HG02571 (cell line): ENCODE measurements at regions not wholly inside any gene's neighbourhood (a gene's known extent, or its start where the extent isn't known, plus 50 kb on each side); places are given as distances from the start of the nearest gene placed in this dataset.

ENCODE experiments used
- ATAC-seq: cut with Tn5 transposase; IDR thresholded peaks from one replicate; pipeline ENCODE4 v1.9.1; 2021; ENCODE audit warnings: mild to moderate bottlenecking, moderate library complexity; ENCODE audit not compliant: unreplicated experiment

DNA sequence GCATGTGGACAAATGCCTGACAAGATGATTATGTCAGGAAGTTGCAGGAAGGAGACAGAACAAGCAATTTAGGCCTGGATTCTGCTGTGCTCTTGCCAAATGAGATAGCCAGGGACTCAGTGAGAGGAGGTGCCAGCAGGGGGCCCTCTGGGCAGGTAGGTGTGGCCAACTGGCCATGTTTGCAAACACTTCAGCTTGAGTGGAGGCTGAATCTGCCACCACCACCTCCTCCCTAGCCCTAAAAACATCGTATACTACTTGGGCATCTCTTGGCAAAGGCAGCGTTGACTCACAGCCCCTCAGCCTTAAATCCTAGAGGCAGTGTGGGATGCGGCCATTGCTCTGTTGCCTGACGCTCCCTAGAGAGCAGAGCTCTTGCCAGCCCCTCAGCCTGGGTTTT lies 95.1 kb upstream of the PLET1 start:
- no peak for ATAC-seq

DNA sequence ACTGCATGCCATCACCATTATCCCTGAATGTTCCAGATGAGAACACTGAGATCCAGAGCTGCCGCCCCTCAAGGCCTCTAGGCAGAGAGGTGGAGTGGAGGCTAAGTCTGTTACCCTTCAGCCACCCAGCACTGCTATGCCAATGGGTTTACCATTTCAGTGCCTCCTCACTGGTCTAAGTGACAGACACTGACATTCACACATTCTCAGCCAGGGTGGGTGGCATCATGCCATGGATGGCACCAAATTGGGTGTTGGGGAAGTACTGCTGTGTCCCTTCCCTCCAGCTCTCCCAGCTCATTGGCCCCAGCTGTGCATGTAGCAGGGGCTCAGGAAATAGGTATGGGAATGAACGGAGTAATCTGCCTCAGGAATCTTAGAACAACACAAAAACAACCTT lies 96.8 kb upstream of the PLET1 start:
- no peak for ATAC-seq

DNA sequence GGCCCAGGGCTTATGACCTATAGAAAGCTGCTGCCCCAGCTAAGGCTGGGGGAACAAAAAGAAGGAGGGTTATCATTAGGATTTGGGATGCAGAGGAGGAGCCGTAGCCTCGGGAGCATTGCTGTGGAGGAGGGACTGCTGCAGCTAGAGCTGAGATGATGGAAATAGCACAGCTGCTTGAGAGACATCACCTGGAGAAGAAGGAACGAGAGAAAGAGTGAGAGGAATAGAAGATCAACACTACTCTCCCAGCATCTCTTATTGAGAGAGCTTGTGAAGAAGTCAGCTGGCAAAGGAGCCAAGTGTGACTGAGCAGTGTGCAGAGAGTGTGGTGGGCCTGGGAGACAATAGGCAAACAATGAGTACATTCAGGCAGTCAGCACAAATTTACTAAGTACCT lies 100.7 kb upstream of the PLET1 start:
- no peak for ATAC-seq

DNA sequence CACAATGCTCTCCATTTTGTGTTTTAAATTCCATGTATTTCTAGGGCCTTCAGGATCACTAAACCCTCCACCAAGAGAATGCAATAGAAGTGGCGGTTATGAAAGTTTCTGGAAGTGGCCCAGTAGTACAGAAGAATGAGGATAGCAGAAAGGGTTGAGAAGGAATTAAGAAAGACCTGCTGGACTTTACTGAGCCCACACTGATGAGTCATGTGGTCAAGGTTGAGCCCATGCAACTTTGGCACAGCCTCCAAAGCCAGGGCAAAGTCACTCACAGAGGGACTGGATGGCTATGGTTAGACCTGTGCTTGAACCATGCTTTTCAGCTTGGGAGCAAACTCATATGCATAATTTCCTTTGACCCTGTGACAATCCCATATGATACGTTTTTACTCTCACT lies 102.9 kb upstream of the PLET1 start:
- no peak for ATAC-seq

DNA sequence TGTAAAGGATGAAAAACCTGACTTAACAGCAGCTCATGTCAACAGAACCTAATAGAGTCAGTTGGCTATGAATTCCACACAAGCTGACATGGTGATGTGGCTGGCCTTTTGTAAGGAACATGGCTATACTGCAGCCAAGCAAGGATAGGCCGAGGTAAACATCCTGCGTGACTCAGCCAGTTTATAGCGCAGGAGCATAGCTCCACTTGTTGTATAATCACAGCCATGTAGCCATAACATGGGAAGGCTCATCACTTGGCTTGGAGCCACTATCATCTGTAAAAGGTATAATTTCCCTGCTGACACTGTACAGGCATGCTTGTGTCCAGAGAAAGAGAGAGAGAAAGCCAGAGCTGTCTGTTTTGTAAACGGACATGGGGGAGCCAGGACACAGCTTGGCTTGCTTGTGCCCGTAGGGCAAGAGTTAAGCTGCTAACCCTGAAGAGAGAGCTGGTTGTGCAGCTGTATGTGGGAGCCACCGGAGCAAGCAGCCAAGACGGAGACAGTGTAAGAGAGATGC lies 104.4 kb upstream of the PLET1 start:
- ATAC-seq: no peak

DNA sequence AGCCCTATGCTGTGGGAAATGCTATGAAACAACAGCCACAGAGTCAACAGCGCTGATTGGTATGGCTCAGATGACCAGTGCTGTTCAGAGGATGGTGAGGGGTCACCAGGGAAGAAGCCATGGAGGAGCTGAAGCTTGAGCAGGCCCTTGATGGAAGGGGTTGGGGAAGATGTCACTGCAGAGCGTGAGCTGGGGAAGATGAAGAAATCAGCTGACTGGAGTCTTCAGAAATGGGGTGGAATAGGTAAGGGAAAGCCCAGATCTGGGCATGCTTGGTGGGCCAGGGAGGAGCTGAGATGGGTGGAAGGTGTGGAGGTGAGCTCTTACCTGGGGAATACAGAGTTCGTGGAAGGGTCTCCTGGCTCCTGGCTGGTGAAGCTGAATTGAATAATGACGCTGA lies 105.4 kb upstream of the PLET1 start:
- ATAC-seq: no peak

DNA sequence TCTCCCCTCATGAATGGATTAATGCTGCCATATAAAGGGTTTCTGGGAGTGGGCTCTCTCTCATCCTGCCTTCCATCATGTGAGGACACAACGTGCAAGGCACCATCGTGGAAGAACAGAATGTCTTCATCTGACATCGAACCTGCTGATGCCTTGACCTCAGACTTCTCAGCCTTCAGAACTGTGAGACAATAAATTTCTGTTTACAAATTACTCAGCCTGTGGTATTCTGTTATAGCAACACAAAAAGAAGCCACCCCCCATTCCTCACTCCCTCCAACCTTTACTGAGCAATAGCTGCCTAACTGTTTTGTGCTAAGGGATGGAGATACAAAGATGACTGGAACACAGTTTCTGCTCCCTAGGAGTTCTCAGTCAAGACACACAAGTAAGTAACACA lies 106.1 kb upstream of the PLET1 start:
- no peak for ATAC-seq

DNA sequence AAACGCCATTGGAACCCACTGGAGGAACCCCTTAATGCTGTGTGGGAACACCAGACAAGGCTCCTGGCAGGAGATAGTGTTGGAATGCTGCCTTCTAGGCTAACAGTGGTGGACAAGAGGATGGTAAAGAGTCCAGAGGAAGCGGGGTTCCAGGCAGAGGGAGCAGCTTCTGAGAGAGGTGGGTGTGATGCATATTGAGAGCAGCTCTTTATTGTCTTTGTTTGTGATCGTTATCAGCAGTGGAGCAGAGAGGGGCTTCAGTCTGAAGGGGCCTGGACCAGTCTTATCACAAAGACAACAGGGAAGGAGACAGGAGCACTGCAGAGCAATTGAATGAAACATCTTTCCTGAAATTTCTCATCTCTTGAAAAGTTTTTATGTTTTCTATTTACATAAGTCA lies 106.8 kb upstream of the PLET1 start:
- no peak for ATAC-seq

DNA sequence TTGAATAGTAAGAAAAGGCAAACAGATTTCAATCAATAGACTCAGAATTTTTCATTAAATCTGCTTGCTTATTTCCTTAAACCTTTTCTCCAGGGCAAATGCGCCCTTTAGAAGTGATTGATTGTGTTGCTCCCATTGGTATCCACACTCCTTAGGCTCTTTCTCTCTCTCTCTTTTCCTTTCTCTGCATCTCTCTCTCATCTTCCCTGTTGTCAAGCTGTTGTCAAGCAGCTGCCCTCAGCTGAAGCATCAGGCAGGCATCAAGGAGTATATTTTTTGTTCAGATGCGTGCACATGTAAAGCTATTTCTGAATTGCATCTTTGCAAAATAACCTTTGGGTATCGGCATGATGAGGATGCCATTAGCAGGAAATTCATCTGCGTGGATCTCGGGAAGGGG lies 107.2 kb upstream of the PLET1 start:
- ATAC-seq: no peak

DNA sequence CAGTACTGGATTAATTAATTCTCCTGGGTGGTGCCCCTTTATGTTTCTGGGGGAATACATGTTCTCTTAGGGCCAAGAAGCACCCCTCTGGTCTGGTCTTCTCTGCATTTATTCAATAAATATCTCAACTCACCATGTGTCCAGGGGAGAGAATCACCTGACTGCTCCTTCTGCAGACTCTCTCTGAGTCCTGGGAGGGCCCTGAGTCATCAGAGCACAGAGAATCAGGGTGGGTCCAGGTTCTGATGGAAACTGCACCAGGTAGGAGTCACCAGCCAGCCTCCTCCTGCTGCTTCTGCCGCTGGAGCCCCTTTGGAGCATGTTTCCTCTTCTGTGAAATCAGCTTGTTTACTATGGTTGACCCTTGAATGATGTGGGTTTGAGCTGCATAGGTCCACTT lies 107.7 kb upstream of the PLET1 start:
- ATAC-seq: no peak

DNA sequence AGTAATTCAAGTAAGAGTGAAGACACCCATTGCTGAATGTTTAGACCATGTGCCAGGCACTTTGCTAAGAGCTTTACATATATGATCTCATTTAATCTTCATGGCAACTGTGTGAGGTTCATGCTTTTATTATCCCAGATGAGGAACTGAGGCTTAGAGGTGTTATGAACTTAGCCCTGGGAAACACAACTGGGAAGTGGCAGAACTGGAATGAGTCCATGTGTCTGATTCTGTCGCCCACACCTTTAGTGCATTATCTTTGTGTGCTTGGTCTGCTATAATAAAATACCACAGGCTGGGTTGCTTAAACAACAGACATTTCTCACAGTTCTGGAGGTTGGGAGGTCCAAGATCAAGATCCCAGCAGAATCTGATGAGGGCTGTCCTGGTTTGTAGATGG lies 108.7 kb upstream of the PLET1 start:
- ATAC-seq: no peak

DNA sequence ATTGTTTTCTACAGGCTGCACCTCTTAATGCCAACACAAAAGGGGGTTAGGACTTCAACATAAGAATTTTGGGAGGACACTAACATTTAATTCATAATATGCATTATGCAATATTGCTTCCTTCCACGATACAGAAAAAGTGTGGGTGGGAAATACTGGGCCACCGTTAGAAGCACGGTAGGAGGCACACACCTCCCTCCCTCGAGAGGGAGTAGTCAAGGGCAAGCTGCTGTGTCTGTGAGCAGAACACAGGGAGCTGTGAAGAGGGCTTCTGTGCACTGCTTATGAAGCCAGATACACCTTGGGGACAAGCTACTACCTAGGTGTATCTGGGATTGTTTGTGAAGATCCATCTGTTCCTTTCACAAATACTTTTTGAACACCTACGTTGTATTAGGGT lies 109.3 kb upstream of the PLET1 start:
- ATAC-seq: no peak

DNA sequence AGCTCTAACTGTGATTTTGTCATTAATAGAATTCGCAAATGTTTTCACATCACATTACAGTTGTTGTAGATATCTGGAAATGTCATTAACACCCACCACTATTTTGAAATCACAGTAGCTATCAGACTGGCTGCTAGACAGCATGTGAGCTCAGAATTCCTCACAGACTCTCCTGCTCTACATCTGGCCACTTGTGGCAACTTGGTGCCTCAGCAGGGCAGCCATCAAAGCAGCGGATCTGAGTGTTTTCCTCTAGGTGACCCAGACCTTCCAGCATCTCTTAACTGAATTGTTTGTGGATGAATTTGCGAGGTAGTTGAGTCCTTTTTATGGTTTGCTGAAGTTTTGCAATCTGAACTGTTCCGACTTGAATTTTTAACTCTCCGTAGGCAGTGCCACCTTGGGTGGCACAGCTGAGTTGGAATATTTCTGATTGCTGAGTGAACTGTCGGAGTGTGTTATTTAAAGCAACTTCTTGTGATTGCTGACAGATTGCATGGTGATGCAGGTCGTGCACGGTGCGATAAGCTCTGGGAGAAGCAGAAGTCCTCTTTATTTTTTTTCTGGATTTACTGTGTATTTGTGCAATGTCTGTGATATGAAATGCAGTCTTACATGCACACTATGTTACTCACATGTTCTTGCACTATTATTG lies 114.0 kb upstream of the PLET1 start:
- ATAC-seq: no peak

DNA sequence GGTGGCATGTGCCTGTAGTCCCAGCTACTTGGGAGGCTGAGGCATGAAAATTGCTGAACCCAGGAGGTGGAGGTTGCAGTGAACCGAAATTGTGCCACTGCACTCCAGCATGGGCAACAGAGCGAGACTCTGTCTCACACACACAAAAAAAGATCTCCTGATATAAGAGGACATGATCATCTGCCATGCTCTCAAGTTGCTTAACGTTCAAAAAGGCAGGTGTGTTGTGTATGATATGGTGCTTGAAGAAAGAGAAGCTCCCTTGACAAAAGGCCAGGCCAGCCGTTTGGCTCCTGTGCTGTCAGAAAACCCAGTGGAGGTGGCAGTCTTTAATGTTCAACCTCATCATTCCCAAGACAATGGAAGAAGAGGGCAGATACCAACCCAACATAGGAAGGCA lies 117.3 kb upstream of the PLET1 start:
- no peak for ATAC-seq

DNA sequence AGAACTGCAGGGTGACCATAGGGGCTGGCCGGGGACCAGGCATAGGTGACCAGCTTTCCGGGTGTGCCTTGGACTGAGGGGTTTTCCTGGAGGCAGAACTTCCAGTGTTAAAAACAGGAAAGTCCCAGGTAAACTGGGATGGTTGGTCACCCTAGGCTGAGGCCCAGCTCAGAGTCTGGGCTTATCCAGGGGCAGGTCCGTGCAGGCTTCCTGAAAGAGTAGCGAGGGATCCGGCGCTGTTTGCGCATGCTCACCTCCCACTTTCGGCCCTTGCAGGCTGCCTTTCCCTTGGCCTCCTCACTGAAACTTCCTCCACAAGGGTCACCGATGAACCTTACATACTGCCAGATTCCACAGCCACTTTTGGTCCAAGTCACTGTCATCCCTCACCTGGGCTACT lies 119.8 kb upstream of the PLET1 start:
- no peak for ATAC-seq

DNA sequence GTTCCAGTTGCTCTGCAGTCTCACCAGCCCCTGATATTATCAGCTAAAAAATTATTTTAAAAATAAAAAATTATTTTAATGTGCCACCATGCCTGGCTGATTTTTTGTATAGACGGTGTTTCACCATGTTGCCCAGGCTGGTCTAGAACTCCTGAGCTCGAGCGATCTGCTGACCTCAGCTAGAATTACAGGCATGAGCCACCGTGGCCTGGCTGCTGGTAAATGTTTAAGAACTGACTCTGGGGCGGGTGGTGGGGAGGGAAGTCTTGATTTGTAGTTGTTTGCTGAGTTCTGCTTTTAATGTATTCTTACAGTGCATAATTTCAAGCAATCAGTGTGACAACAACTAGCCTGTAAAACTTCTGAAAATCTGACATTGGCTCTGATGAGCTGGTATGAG lies 120.9 kb upstream of the PLET1 start:
- ATAC-seq: no peak

DNA sequence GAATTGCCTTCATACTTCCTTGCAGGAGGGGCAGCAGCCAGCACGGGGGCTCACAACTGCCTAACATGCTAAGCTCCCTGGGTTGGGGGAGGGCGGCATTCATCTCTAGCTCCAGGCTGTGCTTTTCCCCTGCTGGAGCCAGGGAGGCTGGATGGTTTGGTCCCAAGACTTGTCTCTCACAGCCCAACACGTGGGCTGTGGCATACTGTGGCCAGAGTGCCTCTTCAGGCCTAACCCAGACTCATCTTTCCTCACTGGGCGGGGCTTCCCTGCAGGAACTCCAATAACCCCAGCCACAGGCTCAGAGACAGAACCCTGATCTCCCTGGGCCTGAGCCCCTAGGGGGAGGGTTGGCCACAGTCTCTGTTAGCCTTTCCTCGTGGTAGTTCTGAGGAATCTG lies 121.9 kb upstream of the PLET1 start:
- no peak for ATAC-seq

DNA sequence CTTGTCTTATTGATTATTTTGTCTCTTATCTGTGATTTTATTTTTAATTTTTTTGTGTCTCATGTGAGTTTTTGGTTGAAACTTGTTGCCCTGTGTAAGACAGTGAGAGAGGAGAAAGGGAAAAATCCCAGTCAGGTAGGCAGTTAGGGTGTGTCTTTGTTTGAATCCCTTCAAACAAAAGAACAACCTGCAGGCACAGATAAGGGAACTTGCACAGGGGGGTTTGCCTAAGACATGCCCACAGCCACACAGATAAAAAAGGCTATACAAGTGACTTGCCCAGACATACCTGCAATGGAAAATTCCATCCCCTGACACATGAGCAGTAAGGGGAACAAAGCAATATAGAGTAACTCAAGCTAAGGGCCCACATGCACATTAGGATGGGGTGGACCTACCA lies 127.8 kb upstream of the PLET1 start:
- no peak for ATAC-seq

DNA sequence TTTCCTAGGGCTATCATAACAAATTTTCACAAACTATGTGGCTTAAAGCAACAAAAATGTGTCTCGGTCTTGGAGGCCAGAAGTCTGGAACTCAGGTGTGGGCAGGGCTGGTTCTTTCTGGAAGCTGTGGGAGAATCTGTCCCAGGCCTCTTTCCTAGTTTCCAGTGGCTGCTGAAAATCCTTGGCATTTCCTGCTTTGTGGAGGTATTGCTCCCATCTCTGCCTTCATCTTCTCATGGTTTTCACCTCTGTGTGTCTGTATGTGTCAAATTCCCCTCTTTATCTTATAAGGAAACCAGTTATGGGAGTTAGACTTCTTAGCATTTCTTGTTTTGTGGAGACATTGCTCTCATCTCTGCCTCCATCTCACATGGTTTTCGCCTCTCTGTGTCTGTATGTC lies 130.4 kb upstream of the PLET1 start:
- no peak for ATAC-seq

DNA sequence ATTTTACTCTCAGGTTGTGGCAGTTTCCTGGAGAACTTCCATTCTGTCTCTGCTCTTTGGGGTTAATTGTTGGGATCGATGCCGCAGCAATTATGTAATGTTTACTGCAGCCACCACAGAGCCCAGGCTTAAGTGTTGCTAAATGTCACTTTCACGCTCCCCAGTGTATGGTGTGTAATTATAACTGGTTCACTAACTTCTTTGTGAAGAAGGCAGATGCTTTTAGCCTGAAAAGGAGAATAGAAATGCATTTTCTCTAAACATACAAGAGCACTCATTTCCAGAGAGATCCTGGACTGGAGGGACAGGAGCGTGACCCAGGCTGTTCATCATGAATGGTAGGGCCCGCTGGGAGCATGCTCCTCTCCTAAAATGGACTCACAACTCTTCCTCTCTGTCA lies 132.2 kb upstream of the PLET1 start:
- ATAC-seq: no peak

DNA sequence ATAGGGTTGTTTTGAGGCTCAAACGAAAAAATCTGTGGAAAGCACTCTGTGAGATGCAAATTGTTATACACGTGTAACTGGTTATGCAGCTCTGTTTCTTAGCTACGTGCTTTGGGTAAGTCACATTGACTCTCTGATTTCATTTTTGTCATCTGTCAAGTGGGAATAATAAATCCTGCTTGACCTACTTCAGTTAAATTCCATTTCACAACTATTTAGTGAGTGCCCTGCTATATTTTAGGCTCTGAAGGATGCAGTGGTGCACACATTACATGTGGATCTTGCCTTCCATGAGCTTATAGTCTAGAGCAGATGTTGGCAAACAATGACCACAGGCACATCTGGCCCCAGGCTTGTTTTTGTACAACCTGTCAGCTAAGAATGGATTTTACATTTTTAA lies 133.6 kb upstream of the PLET1 start:
- no peak for ATAC-seq

DNA sequence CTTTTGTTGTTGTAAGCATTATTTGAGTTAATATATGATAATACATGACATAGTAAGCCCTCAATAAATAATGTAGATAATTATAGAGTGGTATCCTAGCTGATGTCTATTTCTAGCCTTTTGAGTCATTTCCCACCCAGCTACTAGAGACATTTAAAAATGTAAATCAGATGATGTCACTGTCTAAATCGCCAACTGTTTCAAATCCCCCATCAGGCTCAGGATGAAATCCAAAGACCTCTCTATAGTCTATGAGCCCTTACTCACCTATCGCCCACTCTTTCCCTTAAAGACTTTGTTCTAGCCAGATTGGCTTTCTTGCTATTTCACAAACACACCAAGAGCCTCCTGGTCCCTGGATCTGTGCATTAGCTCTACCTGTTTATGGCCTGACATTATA lies 135.4 kb upstream of the PLET1 start:
- no peak for ATAC-seq

DNA sequence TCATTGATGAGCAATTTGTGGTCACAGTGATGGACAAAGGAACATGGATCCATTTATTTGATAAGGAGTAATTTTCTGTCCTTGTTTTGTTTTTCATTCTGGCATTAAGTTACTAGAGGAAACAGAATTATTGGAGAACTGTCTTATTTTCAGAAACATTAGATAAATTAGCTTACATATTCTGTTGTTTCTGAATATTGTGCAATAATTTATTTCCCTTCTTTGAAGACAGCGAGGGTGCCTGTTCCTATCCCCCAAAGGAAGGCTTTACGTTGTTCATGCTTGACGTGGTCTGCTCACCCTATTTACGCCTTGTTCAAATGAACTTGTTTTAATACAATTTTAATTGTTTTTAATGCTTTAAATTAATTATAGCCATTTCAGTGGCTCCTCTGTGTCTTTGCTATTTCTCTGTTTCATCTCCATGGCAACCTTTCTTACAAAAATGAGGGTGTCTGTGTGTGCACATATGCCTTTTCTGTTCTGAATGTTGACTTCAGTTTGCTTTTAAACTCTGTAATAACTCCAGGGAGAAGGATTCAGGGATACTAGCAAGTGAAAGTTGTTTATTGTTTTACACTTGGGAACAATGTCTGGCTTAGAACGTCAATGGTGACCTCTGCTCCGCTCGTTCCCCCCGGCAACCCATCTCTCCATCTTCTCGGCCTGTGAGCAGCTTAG lies 138.3 kb upstream of the PLET1 start:
- no peak for ATAC-seq
